HG02623 (cell line): ENCODE measurements at regions not wholly inside any gene's neighbourhood (a gene's known extent, or its start where the extent isn't known, plus 50 kb on each side); places are given as distances from the start of the nearest gene placed in this dataset.
"Not testable (repeated sequence)": the region's sequence is repeated elsewhere in the genome, so short reads cannot be mapped to it uniquely, and the experiment has no call there.

Experiments
- ATAC-seq: cut with Tn5 transposase; IDR thresholded peaks from one replicate; pipeline ENCODE4 v1.9.1; 2021; ENCODE audit warnings: moderate library complexity; ENCODE audit not compliant: unreplicated experiment

DNA sequence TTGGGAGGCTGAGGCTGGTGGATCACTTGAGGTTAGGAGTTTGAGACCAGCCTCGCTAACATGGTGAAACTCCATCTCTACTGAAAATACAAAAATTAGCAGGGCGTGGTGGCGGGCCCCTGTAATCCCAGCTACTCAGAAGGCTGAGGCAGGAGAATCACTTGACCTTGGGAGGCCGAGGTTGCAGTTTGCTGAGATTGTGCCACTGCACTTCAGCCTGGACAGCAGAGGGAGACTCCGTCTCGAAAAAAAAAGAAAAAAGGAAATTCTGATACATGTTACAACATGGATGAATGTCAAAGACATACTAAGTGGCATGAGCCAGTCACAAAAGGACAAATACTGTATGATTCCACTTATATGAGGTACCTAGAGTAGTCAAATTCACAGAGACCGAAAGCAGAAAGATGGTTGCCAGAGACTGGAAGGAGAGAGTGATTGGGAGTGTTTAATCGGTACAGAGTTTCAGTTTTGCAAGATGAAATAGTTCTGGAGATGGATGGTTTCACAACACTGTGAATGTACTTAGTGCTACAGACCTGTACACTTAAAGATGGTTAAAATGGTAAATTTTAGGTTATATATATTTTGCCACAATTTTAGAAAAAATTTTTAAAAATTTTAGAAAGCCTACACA lies 92.3 kb downstream of the BLID start:
- no peak for ATAC-seq

DNA sequence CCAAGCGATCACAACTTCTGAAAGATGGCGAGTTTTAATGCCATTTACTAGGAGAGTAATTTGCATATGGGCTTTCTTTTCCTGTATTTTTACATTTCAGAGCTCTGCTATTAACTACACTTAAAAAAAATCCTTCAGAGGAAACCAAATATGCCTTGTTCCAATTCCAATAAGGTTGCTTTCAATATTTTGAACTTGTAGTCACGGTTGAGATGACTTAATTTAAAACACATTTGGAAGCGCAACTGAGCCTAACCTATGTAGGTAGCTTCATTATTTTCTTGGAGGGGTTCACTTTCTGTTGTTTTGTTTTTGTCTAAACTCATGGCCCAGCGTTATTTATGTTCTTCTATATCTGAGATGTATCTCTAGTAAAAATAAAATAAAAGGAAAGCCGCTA lies 93.4 kb downstream of the BLID start:
- ATAC-seq = no peak

DNA sequence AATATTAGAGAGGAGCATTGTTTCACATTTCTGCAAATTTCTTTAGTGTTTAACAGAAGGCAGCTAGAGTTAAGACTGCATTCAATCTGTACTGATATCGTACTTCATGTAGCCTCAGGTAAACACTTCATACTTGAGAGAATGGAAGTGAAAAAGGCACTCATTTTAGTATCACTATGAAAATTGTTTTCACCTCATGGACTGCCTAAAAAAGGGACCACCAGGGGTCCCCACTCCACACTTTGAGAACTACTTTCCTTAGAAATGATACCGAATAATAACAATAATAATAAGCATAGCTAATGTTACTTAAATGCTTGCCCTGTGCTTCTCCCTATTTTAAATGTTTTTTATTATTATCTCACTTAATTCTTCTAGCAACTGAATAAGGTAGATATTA lies 95.1 kb downstream of the BLID start:
- ATAC-seq = no peak

DNA sequence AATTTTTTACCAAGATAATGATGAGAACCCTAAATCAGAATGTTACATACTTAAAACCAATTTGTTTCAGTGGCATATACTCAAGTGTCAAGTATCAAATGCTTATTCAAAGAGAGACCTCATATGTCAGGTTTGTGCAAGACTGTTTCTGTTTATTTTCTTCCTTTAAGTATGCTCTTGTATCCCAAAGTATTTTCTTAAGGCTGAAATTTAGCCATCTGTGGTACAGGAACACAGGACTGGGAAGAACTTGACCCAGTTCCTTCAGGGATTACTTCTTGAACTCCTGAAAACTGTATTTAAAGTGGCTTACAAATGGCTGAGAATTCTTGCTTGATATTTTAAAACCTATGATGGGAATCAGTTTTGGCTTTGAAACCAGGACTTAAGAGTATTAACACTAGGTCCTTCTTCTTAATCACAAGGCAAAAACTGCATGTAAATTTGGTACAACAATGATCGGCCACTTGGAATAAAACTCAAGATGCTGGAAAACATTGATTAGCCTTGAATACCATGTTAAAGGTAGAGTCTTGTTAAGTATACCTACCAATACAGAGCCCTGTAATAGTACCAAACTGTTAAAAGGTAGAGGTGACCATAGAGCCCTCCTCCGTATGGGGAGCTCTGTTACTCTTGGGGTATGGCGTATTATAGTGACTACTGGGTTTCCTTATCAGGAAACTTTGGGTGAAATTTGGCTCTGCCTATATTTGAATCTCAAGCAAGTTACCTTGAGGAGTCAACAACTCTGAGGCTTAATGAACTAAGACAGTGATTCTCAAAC lies 95.9 kb downstream of the BLID start:
- no peak for ATAC-seq

DNA sequence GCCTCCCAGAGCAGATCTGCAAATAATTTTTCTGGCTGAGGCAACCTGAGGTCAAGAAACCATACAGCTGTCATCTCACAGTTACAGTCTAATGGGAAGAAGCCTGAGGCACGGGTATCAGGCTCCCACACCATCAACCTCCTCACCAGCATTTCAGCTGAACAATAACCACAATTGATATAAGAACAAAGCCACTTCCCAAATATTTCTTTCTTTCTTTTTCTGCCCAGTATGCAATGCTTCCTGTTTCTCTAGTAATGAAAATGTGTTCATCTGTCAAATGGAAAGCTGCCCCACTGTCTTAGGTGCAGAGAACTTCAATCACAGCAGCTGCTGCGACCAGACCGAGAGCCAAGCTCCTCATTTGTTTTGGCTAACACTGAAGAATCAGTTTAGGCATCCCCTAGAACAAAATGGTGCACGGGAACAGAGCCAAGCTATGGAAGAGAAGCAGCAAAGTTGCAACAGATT lies 108.4 kb downstream of the BLID start:
- no peak for ATAC-seq

DNA sequence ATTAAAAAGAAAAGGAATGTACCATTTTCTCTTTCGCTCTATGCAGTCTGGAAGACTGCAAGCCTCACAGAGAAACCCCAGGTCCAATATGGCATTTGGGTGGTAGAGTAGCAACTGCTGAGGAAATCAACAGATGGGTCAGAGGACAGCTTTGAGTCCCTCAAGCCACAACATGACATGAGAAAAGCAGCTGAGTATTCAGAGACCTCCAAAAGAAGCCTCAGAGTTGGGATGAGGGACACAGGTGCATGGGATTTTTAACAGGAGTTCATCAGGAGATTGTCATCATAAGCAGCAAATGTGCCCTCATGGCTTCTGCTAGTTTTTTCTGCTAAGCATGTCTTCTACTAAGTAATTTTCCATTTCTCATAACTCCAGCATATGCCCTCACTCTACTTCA lies 111.6 kb downstream of the BLID start:
- no peak for ATAC-seq

DNA sequence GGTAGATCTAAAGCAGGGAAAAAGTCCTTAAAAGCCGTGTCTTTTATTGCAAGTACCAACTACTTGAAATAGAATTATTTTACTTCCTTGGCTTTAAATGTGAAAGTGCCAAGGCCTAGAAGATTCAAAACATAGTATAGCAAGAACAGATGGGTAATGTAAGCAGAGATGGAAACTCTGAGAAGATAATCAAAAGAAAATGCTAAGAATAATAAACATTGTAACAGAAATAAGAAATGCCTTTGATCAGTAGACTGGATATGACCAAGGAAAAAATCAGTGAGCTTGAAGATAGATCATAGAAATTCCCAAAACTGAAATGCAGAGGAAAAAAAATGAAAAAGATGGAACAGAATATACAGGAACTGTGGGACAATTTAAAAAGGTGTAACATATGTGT lies 113.1 kb downstream of the BLID start:
- no peak for ATAC-seq

DNA sequence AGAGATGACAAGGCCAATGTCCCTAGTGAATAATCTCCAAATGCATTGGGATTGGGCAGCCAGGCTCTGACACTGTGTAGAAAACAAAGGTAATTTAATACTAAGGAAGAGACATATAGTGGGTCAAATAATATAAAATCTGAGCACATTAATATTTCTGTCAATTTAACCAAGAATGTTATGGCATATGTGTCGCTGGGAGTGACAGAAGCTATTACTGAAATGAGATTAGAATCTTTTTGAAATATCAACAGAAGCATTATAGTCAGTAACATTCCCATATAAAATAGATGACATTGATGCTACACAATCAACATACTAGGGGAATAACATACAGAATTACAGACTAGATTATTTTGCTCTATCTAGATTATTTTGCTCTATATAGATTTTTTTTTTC lies 114.0 kb downstream of the BLID start:
- ATAC-seq = no peak

DNA sequence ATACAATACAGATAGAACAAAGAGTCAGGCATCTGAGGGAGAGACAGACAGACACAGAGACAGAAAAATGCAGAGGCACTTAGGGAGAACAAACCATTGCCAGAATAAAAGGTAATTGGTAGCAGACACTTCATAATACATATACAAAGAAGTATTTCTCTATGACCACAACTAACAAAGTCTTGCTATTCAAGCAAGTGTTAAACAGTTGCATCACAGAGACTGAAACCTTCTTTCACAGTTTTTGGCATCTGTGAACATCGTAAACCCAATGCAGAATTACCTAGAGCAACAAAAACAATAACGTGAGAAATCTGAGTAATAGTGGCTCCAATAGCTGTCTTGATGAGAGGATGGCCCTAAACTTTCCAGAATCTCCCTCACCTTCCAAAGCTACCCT lies 116.4 kb downstream of the BLID start:
- no peak for ATAC-seq

DNA sequence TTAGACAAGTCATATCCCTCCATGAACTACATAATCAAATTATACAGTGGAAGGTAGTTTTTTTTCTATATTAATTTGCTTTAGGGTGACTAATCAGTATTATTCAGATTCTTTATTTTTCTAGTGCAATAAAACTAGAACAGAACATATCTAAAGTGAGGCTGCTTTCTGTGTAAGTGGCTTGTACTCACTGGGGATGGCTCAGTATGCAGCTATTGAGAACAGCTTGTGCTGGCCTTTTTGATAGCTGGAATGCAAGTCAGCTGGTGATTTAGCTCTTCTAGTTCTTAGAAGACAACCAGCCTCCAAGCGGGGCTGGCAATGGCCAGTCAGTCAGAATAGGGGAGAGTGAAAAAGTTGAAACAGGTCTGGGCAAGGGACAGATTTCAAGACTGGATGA lies 119.4 kb downstream of the BLID start:
- no peak for ATAC-seq

DNA sequence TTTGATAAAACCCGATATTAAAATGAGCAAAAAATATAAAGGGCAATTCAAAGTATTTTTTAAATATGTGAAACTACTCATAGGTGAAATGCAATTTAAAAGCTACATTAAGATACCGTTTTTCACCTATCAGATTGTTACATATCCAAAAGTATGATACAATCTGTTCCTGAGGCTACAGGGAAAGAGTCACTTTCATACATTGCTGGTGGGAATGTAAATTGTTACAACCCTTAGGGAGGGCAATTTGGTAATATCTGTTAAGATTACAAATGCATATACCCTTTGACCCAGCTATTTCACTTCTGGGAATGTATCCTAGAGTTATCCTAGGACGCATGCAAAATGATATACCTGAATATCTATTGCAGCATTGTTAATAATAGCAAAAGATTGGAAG lies 132.1 kb downstream of the BLID start:
- no peak for ATAC-seq

DNA sequence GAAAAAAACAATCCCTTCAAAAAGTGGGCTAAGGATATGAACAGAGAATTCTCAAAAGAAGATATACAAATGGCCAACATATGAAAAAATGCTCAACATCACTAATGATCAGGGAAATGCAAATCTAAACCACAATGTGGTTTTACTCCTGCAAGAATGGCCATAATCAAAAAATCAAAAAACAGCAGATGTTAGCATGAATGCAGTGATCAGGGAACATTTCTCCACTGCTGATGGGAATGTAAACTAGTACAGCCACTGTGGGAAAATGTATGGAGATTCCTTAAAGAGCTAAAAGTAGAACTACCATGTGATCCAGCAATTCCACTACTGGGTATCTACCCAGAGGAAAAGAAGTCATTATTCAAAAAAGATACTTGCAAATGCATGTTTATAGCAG lies 138.1 kb downstream of the BLID start:
- ATAC-seq = not testable (repeated sequence)

DNA sequence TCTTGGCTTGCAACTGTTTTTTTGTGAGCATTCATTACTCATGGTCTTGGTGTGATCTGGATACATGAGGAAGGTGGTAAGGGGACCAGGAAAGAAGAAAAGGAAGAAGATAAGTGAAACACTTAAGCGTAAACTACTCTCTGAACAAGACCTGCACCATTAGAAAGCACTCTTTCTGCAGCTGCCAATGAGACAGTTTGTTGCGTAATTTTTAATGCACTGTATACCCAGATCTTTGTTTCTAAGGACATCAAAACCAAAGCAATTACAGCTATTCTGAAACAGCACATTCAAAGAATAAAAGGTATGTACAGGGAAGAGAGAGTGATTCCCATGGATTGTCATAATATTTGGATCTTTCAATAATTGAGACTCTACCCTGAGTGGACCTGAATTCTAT lies 147.4 kb downstream of the BLID start:
- ATAC-seq = no peak

DNA sequence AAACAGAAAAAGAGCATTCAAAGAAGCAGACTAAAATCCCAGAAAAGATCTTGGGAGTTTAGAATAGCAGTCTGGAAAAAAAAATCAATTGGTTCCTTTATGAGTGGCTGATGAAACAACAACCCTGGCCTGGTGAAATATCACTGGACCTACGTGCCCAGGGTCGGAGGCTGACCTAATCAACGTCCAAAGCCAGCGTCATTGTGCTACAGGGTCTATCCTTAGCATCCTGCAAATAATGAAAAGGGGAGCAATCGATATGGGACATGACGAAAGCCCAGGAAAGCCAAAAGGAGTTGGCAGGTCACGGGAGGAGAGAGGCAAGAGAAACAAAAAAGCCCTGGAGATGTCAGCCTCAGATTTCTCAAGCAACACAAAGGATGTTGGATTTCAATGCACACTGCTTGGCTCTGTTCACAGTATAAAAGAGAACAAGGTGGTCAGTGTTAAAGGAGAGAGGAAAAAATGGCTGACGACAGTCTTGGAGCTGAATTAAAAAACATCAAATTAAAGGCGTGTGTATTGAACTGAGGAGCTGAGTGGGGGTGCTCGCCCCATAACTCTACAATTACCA lies 148.8 kb downstream of the BLID start:
- no peak for ATAC-seq

DNA sequence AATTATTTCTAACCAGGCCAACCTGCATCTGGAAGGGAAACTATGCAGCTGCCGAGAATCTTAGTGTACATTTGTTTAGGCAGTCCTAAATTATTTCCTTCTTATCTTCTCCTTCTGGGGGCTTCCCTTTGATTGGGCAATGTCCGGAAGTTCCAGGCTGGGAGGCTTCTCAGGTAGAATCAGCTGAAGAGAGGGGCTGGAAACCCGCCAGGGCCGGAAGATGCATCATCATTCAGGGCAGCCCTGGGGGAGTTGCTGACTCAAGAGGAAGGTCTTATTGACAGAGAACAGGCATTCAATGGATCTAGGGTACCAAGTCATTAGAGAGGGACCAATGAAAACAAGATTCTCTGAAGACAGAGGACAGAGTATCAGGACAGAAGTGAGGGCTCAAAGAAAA lies 150.7 kb downstream of the BLID start:
- no peak for ATAC-seq

DNA sequence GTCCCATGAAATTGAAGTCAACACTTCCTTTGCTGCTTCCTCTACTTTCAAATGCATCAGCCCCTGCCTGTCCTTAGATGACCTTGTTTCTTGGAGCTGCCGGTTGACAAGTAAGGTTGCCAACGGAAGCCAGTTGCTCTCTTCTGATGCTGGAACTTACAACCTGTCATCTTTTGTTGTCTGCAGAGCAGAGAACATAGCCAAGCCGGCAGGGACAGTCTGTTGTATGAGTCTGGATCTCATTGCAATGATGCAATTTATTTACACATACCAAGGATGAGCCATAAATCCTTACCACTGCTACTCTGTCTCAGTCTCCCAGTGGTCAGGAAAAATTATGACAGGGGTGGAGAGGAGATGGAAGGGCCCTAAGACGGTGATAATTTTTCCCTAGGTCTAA lies 151.4 kb downstream of the BLID start:
- no peak for ATAC-seq

DNA sequence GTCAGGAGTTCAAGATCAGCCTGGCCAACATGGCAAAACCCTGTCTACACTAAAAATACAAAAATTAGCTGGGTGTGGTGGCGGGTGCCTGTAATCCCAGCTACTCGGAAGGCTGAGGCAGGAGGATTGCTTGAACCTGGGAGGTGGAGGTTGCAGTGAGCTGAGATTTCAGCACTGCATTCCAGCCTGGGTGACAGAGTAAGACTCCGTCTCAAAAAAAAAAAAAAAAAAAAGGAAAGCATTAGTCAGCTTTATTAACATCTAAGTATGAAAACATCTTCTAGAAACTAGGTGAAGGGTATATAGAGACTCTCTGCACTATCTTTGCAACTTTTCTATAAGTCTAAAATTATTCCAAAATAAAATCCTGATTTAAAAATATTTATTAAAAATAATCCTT lies 152.2 kb downstream of the BLID start:
- ATAC-seq = not testable (repeated sequence)

DNA sequence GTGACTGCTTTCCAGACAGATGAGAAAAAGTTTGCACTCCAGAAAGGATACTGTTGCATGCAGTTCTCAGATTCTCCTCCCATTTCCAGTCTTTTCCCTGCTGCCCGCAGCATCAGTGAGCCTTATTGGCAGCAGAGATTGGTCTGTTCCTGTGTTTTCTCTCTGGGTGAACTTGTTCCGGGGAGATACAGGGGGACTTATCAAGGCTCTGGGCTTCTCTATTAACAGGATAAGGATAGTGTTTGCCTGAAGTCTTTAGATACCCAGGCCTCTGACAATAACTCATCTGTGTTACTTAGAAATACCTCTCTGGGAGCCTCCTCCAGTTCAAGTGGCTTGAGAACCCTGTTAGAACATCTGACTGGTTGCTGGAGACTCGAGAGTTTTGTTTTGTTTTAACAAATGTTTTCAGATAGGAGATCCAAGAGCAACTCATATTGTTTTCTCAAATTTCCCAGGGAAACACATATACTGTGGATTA lies 154.7 kb downstream of the BLID start:
- ATAC-seq = no peak

DNA sequence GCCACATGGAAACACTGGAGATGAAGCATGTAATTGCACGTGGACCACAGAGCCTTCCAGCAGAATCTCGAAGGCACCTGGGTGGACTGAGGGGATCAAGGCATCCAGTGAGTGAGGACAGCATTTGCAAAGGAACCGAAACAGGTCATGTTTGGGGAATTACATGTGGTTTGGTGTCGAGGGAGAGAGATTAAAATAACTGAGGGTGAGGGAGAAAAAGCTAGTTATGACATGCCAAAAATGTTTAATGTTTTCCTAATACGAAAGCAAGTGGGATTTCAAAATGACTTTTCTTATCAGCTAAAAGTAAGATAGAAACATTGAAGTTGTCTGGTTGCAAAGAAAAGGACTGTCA lies 157.1 kb downstream of the BLID start:
- ATAC-seq = no peak

DNA sequence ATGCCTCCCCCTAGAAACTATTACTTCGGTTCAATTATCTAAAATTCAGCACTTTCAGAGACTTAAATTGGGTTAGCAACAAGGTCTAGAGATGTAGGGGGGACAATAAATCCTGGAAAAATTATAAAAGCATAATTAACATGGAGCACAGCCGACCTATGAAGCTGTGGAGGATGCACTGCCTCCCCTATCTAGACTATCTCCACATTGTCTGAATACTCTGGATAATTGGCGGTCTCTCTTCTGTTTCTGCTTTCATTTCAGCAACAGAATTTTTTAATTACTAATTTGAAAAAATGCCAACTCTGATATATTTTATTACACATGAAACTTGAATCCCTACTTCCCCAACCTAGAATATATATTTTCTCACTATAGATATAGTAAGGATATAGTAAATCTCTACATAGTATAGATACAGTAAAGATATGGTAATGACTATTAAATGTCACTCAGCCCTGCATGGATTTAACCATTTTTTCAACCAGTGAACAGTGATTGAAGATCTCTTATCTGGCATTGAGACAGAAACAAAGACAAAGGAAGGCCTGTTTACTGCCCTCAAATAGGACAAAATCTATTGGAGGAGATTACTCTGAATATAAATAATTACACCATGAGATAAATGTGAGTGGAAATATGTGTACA lies 157.6 kb downstream of the BLID start:
- no peak for ATAC-seq

DNA sequence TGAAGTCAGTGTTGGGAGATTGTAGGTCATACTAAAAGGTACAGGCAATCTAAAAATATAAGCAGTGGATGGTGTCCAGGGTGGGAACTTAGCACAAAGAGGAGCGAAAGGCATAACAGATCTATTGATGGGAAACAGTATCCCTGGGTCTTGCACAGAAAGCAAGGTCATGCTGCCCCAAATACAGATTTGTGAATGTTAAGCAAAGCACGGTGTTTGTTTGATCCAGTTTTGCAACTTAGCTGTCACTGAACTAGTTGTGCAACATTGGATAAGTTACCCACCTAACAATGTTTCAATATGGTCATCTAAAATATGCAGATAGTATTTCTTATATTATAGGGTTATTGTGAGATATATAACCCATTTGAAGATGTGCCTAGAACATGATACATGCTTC lies 162.9 kb downstream of the BLID start:
- no peak for ATAC-seq

DNA sequence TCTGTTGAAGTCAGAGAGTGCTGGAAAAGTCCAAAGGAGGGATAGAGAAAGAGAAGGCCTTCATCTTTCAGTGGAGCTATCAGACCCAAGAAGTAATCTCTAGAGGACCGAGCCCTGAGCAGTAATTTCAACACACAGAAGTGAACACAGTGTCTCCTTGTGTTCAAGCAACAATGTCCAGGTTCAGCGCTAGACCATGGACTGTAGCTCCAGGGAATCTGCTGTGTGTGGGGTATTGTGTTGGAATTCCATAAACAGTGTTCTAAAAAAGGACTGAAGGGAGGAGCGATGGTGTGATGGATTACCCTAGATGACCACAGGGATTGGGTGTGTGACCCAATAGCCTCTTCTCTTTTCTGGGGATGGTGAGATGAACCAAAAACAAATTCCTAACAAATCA lies 165.9 kb downstream of the BLID start:
- ATAC-seq = no peak
